Left cardiac atrium (tissue), 4 donors: ENCODE measurements at regions not wholly inside any gene's neighbourhood (a gene's known extent, or its start where the extent isn't known, plus 50 kb on each side); places are given as distances from the start of the nearest gene placed in this dataset.

Experiments
- ATAC-seq, 2 donors: fragments of 200-7000 bp; cut with Tn5 transposase; one replicate each; pipeline ENCODE4 v1.9.1; 2020; ENCODE audit warnings: mild to moderate bottlenecking in 2 of 2, moderate library complexity in 2 of 2
- DNase-seq: peaks from one replicate; pipeline ENCODE4 v3.0.0-alpha.2; 2020
- intact Hi-C, 2 donors: fragments of 100-400 bp; cut with DNase I; formaldehyde crosslinking; loops; one replicate each; pipeline versions ENCODE4 v1.14.1 to v1.15.1; 2022 to 2023
- donor health status: DM: no; HTN: yes; CAD: no.
- donor health status: DM: no; HTN: yes; CAD: no; lungs with severe emphysema.
- donor health status: DM: yes; HTN: yes; CAD: no.
- donor health status: Dilated cardiomyopathy.

GRCh38 chr6:74128536-74128935 lies 432.5 kb downstream of the CD109 start:
- intact Hi-C loops = no loop called here
- no peak for DNase-seq
- ATAC-seq = no peak

- intact Hi-C loops = no loop called here
- ATAC-seq = no peak
- no peak for DNase-seq
Observed at GRCh38 chr6:74117113-74117512, 421.1 kb downstream of the CD109 start.

GRCh38 chr6:74115674-74116073 lies 419.7 kb downstream of the CD109 start:
- intact Hi-C loops = no loop called here
- no peak for DNase-seq
- peak in 1 of 2 donors; percentile 47 for ATAC-seq

GRCh38 chr6:74114428-74114827 lies 418.4 kb downstream of the CD109 start:
- ATAC-seq (no peak), DNase-seq (no peak)
- intact Hi-C loops = no loop called here

- DNase-seq (no peak), ATAC-seq (no peak)
- intact Hi-C loops = no loop called here
Observed at GRCh38 chr6:74113901-74114300, 417.9 kb downstream of the CD109 start.

GRCh38 chr6:74103417-74103816 lies 407.4 kb downstream of the CD109 start:
- intact Hi-C loops = no loop called here
- ATAC-seq = no peak
- DNase-seq = no peak

- no peak for ATAC-seq
- intact Hi-C loops = no loop called here
- DNase-seq = no peak
Observed at GRCh38 chr6:74100719-74101287, 404.8 kb downstream of the CD109 start.

- intact Hi-C loops = loop anchor here in 1 of 2 donors (10.0 kb wide), 1 partner anchor 1108 kb away; the partner anchor contains the start of gene COL12A1
- no peak for DNase-seq
- ATAC-seq = no peak
Observed at GRCh38 chr6:74096329-74096728, 400.3 kb downstream of the CD109 start.

GRCh38 chr6:74093361-74093760 lies 397.4 kb downstream of the CD109 start:
- ATAC-seq = no peak
- intact Hi-C loops = loop anchor here in 1 of 2 donors (10.0 kb wide), 1 partner anchor 1111 kb away; the partner anchor contains the start of gene COL12A1
- no peak for DNase-seq

GRCh38 chr6:74091794-74092157 lies 395.8 kb downstream of the CD109 start:
- ATAC-seq (no peak), DNase-seq (no peak)
- intact Hi-C loops = loop anchor here in 1 of 2 donors (10.0 kb wide), 1 partner anchor 1113 kb away; the partner anchor contains the start of gene COL12A1

- DNase-seq (no peak), ATAC-seq (peak; percentile 45 to 47)
- intact Hi-C loops = loop anchor here in 1 of 2 donors (10.0 kb wide), 1 partner anchor 1114 kb away; the partner anchor contains the start of gene COL12A1
Observed at GRCh38 chr6:74091136-74091793, 395.3 kb downstream of the CD109 start.

GRCh38 chr6:74087899-74088298 lies 391.9 kb downstream of the CD109 start:
- ATAC-seq = no peak
- intact Hi-C loops = no loop called here
- no peak for DNase-seq

GRCh38 chr6:74075896-74076295 lies 379.9 kb downstream of the CD109 start:
- no peak for DNase-seq
- intact Hi-C loops = loop anchor here in 1 of 2 donors (10.0 kb wide), 1 partner anchor 101 kb away; no protein-coding TSS in a partner anchor
- ATAC-seq = no peak

- ATAC-seq (peak; percentile 64 to 67), DNase-seq (peak; percentile 47)
- intact Hi-C loops = loop anchor here in 1 of 2 donors (10.0 kb wide), 1 partner anchor 101 kb away; no protein-coding TSS in a partner anchor
Observed at GRCh38 chr6:74075323-74075722, 379.3 kb downstream of the CD109 start.

- ATAC-seq (peak in 1 of 2 donors; percentile 36), DNase-seq (no peak)
- intact Hi-C loops = loop anchor here in 1 of 2 donors (10.0 kb wide), 1 partner anchor 100 kb away; no protein-coding TSS in a partner anchor
Observed at GRCh38 chr6:74074645-74075044, 378.6 kb downstream of the CD109 start.

GRCh38 chr6:74073999-74074398 lies 378.0 kb downstream of the CD109 start:
- ATAC-seq = no peak
- intact Hi-C loops = loop anchor here in 1 of 2 donors (10.0 kb wide), 1 partner anchor 99 kb away; no protein-coding TSS in a partner anchor

GRCh38 chr6:74073429-74073828 lies 377.4 kb downstream of the CD109 start:
- intact Hi-C loops = loop anchor here in 1 of 2 donors (10.0 kb wide), 1 partner anchor 99 kb away; no protein-coding TSS in a partner anchor
- no peak for DNase-seq
- ATAC-seq = peak in 1 of 2 donors; percentile 77

More at GRCh38 chr6:74073999-74074398, 378.0 kb downstream of the CD109 start:
- no peak for DNase-seq

- DNase-seq (no peak), ATAC-seq (no peak)
- intact Hi-C loops = loop anchor here in 1 of 2 donors (10.0 kb wide), 1 partner anchor 96 kb away; no protein-coding TSS in a partner anchor
Observed at GRCh38 chr6:74071214-74071613, 375.2 kb downstream of the CD109 start.

- no peak for ATAC-seq
- intact Hi-C loops = loop anchor here in 1 of 2 donors (10.0 kb wide), 1 partner anchor 96 kb away; no protein-coding TSS in a partner anchor
- DNase-seq = no peak
Observed at GRCh38 chr6:74070711-74071110, 374.7 kb downstream of the CD109 start.

- intact Hi-C loops = loop anchor here in 1 of 2 donors (10.0 kb wide), 1 partner anchor 95 kb away; no protein-coding TSS in a partner anchor
- DNase-seq (no peak), ATAC-seq (no peak)
Observed at GRCh38 chr6:74070091-74070490, 374.1 kb downstream of the CD109 start.
